ENCODE measurements at regions not wholly inside any gene's neighbourhood (a gene's known extent, or its start where the extent isn't known, plus 50 kb on each side); places are given as distances from the start of the nearest gene placed in this dataset.
"Not testable (repeated sequence)": the region's sequence is repeated elsewhere in the genome, so short reads cannot be mapped to it uniquely, and the experiment has no call there.

DNA sequence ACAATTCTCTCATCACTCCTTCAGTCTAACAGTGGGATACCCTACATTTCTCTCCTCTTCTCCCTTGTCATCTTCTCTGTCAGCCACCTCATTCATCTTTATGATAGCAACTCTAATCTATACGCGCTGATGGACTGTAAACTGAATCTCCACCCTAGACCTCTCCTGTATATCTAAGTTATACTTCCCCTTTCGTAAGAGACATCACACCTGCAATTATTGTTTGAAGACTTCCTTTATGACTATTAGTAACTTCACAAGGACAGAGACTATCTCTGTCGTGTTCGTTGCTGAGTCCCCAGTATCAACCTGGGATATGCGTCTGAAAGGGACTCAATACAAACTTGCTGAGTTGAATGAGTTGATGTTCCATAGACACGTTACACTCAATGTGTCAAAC is 263.2 kb downstream of the IRS1 start:
- H3K27me3 ChIP-seq, result no peaks in the 10 kb centered on the region
- H3K4me3 ChIP-seq, result no peak overlapping the region
- H3K36me3 ChIP-seq, result no peaks in the 10 kb centered on the region
- no peaks in the 10 kb centered on the region for H3K4me1 ChIP-seq
- H3K9me3 ChIP-seq, result no peaks in the 10 kb centered on the region
- TF ChIP-seq POLR2AphosphoS5 (IDR thresholded peaks at IDR 0.05) (no peak), POLR2A (IDR thresholded peaks at IDR 0.05) (no peak)
- DNase-seq (ENCODE audit: low spot score in 2 of 2), result no peak
- 91% methylated on average over 7 of the region's 7 CpGs for WGBS
- no peak overlapping the region for H3K27ac ChIP-seq

DNA sequence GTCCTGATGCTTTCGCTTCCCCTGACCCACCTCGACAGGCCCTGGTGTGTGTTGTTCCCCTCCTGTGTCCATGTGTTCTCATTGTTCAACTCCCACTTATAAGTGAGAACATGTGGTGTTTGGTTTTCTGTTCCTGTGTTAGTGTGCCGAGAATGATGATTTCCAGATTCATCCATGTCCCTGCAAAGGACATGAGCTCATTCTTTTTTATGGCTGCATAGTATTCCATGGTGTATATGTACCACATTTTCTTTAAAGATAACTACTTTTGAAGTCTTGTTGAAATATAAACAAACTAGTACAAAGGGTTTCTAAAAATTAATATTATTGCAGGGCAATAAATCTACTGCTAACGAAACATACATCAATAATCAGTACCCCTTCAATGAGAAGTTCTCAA is 266.6 kb downstream of the IRS1 start:
- not testable (repeated sequence) for H3K4me1 ChIP-seq; H3K9me3 ChIP-seq; H3K27me3 ChIP-seq; H3K36me3 ChIP-seq; DNase-seq (ENCODE audit: low spot score in 2 of 2); H3K27ac ChIP-seq; H3K4me3 ChIP-seq
- WGBS, result 78% methylated on average over 4 of the region's 4 CpGs

DNA sequence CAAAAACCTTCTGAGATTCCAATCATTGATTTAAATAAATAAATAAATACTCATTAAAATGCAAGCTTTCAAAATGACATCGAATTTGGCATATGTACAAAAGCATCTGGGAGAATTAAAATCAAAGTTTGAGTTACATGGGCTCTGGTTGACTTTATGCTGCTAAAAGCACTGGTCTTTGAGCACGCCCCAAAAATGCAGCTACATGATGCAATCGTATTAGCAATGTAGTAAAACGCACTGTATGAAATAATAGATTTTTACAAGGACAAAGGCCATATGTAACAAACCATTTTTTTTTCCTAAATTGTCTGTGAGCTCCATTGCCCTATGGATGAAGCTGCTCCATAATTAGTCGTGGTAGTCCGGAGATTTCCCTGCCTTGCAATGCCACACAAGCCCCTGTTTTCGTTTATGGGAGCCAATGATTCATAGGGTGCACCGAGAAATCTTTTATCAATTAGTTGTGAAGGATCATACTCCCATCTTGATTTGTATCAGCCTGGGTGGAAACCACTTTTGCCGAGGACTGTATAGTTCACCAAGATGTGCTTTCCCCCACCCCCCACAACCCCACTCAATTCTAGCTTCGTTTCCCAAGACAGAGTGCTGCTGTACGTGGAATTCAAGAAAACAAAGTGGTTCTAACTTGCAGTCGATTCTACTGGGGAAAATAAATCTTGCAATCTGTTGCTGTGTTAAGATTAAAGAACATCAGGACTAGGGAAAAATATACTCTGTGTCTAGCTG is 268.4 kb downstream of the IRS1 start:
- DNase-seq (ENCODE audit: low spot score in 2 of 2), result no peak
- Histone ChIP-seq H3K4me3 (no peak overlapping the region), H3K9me3 (no peaks in the 10 kb centered on the region), H3K27me3 (no peaks in the 10 kb centered on the region), H3K4me1 (no peaks in the 10 kb centered on the region), H3K36me3 (no peaks in the 10 kb centered on the region), H3K27ac (no peak overlapping the region)
- 69% methylated on average over 12 of the region's 12 CpGs for WGBS
- TF ChIP-seq POLR2AphosphoS5 (IDR thresholded peaks at IDR 0.05), result no peak
- TF ChIP-seq, protein P1, sequence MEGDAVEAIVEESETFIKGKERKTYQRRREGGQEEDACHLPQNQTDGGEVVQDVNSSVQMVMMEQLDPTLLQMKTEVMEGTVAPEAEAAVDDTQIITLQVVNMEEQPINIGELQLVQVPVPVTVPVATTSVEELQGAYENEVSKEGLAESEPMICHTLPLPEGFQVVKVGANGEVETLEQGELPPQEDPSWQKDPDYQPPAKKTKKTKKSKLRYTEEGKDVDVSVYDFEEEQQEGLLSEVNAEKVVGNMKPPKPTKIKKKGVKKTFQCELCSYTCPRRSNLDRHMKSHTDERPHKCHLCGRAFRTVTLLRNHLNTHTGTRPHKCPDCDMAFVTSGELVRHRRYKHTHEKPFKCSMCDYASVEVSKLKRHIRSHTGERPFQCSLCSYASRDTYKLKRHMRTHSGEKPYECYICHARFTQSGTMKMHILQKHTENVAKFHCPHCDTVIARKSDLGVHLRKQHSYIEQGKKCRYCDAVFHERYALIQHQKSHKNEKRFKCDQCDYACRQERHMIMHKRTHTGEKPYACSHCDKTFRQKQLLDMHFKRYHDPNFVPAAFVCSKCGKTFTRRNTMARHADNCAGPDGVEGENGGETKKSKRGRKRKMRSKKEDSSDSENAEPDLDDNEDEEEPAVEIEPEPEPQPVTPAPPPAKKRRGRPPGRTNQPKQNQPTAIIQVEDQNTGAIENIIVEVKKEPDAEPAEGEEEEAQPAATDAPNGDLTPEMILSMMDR (IDR thresholded peaks at IDR 0.05), result no peak

DNA sequence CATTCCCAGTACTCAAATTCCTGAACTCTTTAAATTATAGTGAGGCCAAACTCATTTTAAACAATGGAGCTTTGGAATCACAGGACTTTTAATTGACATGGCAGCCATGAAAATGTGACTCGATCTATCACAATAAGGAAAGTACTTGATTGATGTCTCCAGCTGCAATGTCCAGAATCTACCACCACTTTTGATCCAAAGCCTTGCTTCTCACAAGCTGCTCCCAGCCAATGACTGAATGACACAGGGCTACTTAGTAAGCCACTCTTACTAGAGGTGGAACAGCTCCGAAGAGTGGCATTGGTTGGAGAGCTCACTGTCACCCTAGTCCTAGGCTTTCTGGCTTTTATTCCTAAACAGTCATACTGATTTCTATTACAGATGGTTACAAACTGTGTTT is 270.1 kb downstream of the IRS1 start:
- Histone ChIP-seq H3K4me1 (no peaks in the 10 kb centered on the region), H3K36me3 (no peaks in the 10 kb centered on the region), H3K27ac (no peak overlapping the region), H3K27me3 (no peaks in the 10 kb centered on the region), H3K4me3 (no peak overlapping the region), H3K9me3 (no peaks in the 10 kb centered on the region)
- TF ChIP-seq POLR2A (IDR thresholded peaks at IDR 0.05) (no peak), EP300 (IDR thresholded peaks at IDR 0.05) (no peak), POLR2AphosphoS5 (IDR thresholded peaks at IDR 0.05) (no peak)
- TF ChIP-seq, protein P1 (IDR thresholded peaks at IDR 0.05), result no peak
- WGBS, result 91% methylated on average over 2 of the region's 2 CpGs
- DNase-seq (ENCODE audit: low spot score in 2 of 2), result no peak

DNA sequence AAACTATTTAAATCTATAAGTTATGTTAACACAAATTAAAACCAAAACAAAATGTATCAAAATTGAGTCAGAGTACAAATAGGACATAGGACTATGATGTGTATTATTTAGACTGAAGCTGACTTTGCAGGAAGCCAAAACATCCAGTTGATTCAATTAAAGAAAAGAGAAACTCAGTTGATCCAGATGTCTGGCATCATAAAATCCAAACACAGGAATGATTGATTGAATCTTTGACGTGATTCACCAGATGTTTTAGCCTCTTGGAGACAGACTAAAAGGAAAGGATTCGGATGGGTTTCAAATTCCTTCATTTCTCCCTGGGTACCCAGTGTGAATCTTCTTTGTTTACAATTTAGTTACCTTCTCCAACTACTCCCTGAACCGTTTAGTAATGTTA is 272.9 kb downstream of the IRS1 start:
- TF ChIP-seq POLR2A (IDR thresholded peaks at IDR 0.05), result no peak
- TF ChIP-seq EP300 (IDR thresholded peaks at IDR 0.05), result no peak
- TF ChIP-seq, protein P1 (IDR thresholded peaks at IDR 0.05), result no peak
- TF ChIP-seq POLR2AphosphoS5 (IDR thresholded peaks at IDR 0.05), result no peak

DNA sequence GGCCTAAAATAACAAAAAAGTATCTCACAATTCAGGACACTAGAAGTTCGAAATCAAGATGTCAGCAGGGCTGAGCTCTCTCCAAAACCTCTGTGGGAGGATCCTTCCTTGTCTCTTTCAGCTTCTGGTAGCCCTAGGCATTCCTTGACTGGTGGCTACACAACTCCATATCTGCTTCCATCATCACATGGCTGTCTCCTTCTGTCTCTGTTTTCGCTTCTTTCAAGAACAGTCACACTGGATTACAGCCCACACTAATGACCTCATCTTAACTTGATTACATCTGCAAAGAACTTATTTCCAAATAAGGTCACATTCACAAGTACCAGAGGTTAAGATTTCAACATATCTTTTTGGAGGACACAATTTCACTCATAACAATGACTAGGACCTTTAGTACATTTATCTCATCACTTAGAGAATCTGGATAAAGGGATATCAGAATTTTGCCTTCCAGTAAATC is 275.2 kb downstream of the IRS1 start:
- no peaks in the 10 kb centered on the region for H3K36me3 ChIP-seq
- no peaks in the 10 kb centered on the region for H3K4me1 ChIP-seq
- no peak overlapping the region for H3K4me3 ChIP-seq
- no peak for DNase-seq (ENCODE audit: low spot score in 2 of 2)
- TF ChIP-seq EP300 (IDR thresholded peaks at IDR 0.05) (no peak), POLR2AphosphoS5 (IDR thresholded peaks at IDR 0.05) (peak in 1 of 3 donors; percentile 19)
- 62% methylated on average over 2 of the region's 2 CpGs for WGBS
- no peaks in the 10 kb centered on the region for H3K27me3 ChIP-seq
- no peak overlapping the region for H3K27ac ChIP-seq
- H3K9me3 ChIP-seq, result no peaks in the 10 kb centered on the region

More for the DNA sequence above, 272.9 kb downstream of the IRS1 start:
- 46% methylated on average over 3 of the region's 3 CpGs for WGBS
- DNase-seq (ENCODE audit: low spot score in 2 of 2), result no peak
- Histone ChIP-seq H3K36me3 (no peaks in the 10 kb centered on the region), H3K9me3 (no peaks in the 10 kb centered on the region), H3K27ac (no peak overlapping the region), H3K4me3 (no peak overlapping the region), H3K4me1 (no peaks in the 10 kb centered on the region), H3K27me3 (no peaks in the 10 kb centered on the region)

DNA sequence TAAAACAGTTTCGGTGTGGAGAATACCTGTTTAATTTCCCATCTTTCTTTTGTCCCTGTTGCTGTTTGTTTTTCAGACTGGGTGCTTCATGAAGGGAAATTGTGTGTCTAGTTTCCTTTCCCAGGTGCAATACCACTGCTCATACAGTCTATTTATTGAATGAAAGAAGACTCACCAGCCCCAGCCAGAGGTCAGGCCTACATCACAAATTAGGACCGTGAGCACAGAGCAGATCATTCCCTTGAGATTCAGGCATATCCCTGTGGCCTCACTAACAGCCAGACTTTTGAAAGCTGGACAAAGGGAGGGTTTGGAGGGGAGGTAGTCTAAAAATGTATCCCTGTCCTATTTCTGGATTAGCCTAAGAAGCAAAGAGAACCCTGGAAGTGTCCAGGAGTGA is 278.9 kb downstream of the IRS1 start:
- no peaks in the 10 kb centered on the region for H3K36me3 ChIP-seq
- WGBS, result 89% methylated on average over 2 of the region's 2 CpGs
- H3K27me3 ChIP-seq, result no peaks in the 10 kb centered on the region
- TF ChIP-seq, protein P1 (IDR thresholded peaks at IDR 0.05), result no peak
- TF ChIP-seq EP300 (IDR thresholded peaks at IDR 0.05), result no peak
- TF ChIP-seq POLR2A (IDR thresholded peaks at IDR 0.05), result no peak
- no peak for TF ChIP-seq POLR2AphosphoS5 (IDR thresholded peaks at IDR 0.05)
- H3K4me3 ChIP-seq, result no peak overlapping the region
- H3K9me3 ChIP-seq, result no peaks in the 10 kb centered on the region
- no peak overlapping the region for H3K27ac ChIP-seq
- H3K4me1 ChIP-seq, result no peaks in the 10 kb centered on the region
- DNase-seq (ENCODE audit: low spot score in 2 of 2), result no peak
